Aorta (tissue), 5 donors: ENCODE measurements at regions not wholly inside any gene's neighbourhood (a gene's known extent, or its start where the extent isn't known, plus 50 kb on each side); places are given as distances from the start of the nearest gene placed in this dataset.
"Not testable (repeated sequence)": the region's sequence is repeated elsewhere in the genome, so short reads cannot be mapped to it uniquely, and the experiment has no call there.

Experiments used
- ATAC-seq: fragments of 200-7000 bp; cut with Tn5 transposase; one replicate; pipeline ENCODE4 v1.9.1; 2022; ENCODE audit warnings: moderate library complexity; ENCODE audit not compliant: low FRiP score
- DNase-seq, 2 donors: peaks; one replicate each; pipeline ENCODE4 v3.0.0-alpha.2; 2020
- H3K27ac ChIP-seq, 2 donors: one replicate each; pipeline ENCODE4 v1.5.1; 2013; ENCODE audit warnings: low read length in 2 of 2, mild to moderate bottlenecking in 2 of 2, moderate library complexity in 2 of 2, control low read depth in 1 of 2, inconsistent platforms in 1 of 2, low read depth in 1 of 2
- H3K27me3 ChIP-seq, 2 donors: one replicate each; pipeline ENCODE4 v1.6.1; 2013; ENCODE audit warnings: control low read depth in 1 of 2, low read length in 1 of 2, mild to moderate bottlenecking in 1 of 2, moderate library complexity in 1 of 2; ENCODE audit not compliant: insufficient read depth in 2 of 2, control insufficient read depth in 1 of 2
- H3K36me3 ChIP-seq, 2 donors: one replicate each; pipeline ENCODE4 v1.6.1; 2013; ENCODE audit warnings: control low read depth in 1 of 2, low read length in 1 of 2, mild to moderate bottlenecking in 1 of 2; ENCODE audit not compliant: insufficient read depth in 2 of 2, control insufficient read depth in 1 of 2
- H3K4me1 ChIP-seq, 2 donors: one replicate each; pipeline ENCODE4 v1.6.1; 2013; ENCODE audit warnings: low read length in 2 of 2, control low read depth in 1 of 2, mild to moderate bottlenecking in 1 of 2, moderate library complexity in 1 of 2; ENCODE audit not compliant: insufficient read depth in 2 of 2, control insufficient read depth in 1 of 2
- H3K4me3 ChIP-seq, 2 donors: one replicate each; pipeline ENCODE4 v1.5.1; 2013; ENCODE audit warnings: low read length in 2 of 2, control low read depth in 1 of 2, mild to moderate bottlenecking in 1 of 2
- H3K9me3 ChIP-seq: one replicate; pipeline ENCODE4 v1.6.1; 2013; ENCODE audit warnings: mild to moderate bottlenecking, low read length; ENCODE audit not compliant: control insufficient read depth
- WGBS, 2 donors: extraction: QIAGEN DNeasy Blood & Tissue Kit; methylation state at CpG; one replicate each; pipeline ENCODE4 v1.1.7; 2013; 5-methylcytosine and 5-hydroxymethylcytosine counted together
- intact Hi-C, 2 donors: fragments of 100-400 bp; cut with DNase I; formaldehyde crosslinking; loops; one replicate each; pipeline versions ENCODE4 v1.14.2 to v1.15.0; 2022
- donor health status: healthy with polysubstance abuse.
- donor health status: Bipolar disorder and iron deficiency.
- donor health status: DM: no; HTN: no; CAD: no.
- donor health status: DM: no; HTN: no; CAD: no.
- donor health status: DM: yes; HTN: yes; CAD: no.

GRCh38 chr7:153404124-153404523 lies 644.6 kb downstream of the ACTR3B start:
- no peak overlapping the region for H3K27ac ChIP-seq
- intact Hi-C loops = no loop called here
- ATAC-seq (no peak), DNase-seq (no peak)
- H3K4me3 ChIP-seq = no peak overlapping the region
- WGBS, 2 donors = 75 to 79% methylated on average over 2 of the region's 2 CpGs
- H3K9me3 ChIP-seq = no peaks in the 10 kb centered on the region
- no peaks in the 10 kb centered on the region for H3K4me1 ChIP-seq
- no peaks in the 10 kb centered on the region for H3K36me3 ChIP-seq
- H3K27me3 ChIP-seq = no peaks in the 10 kb centered on the region

- no peak overlapping the region for H3K4me3 ChIP-seq
- WGBS, 2 donors = 87% methylated on average over 9 of the region's 9 CpGs
- ATAC-seq = no peak
- intact Hi-C loops = no loop called here
- no peaks in the 10 kb centered on the region for H3K36me3 ChIP-seq
- DNase-seq = no peak
- H3K27me3 ChIP-seq = no peaks in the 10 kb centered on the region
- H3K27ac ChIP-seq = no peak overlapping the region
- H3K9me3 ChIP-seq = no peaks in the 10 kb centered on the region
- H3K4me1 ChIP-seq = no peaks in the 10 kb centered on the region
Measured at GRCh38 chr7:153404781-153405279, 645.3 kb downstream of the ACTR3B start.

- no peaks in the 10 kb centered on the region for H3K4me1 ChIP-seq
- H3K27ac ChIP-seq = no peak overlapping the region
- WGBS, 2 donors = 76 to 81% methylated on average over 7 of the region's 7 CpGs
- no peaks in the 10 kb centered on the region for H3K27me3 ChIP-seq
- no peak for DNase-seq
- no peaks in the 10 kb centered on the region for H3K9me3 ChIP-seq
- ATAC-seq = no peak
- intact Hi-C loops = no loop called here
- no peak overlapping the region for H3K4me3 ChIP-seq
- no peaks in the 10 kb centered on the region for H3K36me3 ChIP-seq
Measured at GRCh38 chr7:153405704-153406485, 646.3 kb upstream of the DPP6 start.

- no peak overlapping the region for H3K4me3 ChIP-seq
- no peaks in the 10 kb centered on the region for H3K27me3 ChIP-seq
- no peaks in the 10 kb centered on the region for H3K9me3 ChIP-seq
- H3K36me3 ChIP-seq = no peaks in the 10 kb centered on the region
- no peaks in the 10 kb centered on the region for H3K4me1 ChIP-seq
- no peak for DNase-seq
- intact Hi-C loops = no loop called here
- 77 to 78% methylated on average over 6 of the region's 6 CpGs for WGBS, 2 donors
- no peak overlapping the region for H3K27ac ChIP-seq
- ATAC-seq = no peak
Measured at GRCh38 chr7:153406486-153406872, 645.7 kb upstream of the DPP6 start.

- no peaks in the 10 kb centered on the region for H3K36me3 ChIP-seq
- H3K4me1 ChIP-seq = no peaks in the 10 kb centered on the region
- no peaks in the 10 kb centered on the region for H3K27me3 ChIP-seq
- WGBS, 2 donors = 79% methylated on average over 4 of the region's 4 CpGs
- no peak for DNase-seq
- intact Hi-C loops = no loop called here
- ATAC-seq = no peak
- H3K9me3 ChIP-seq = no peaks in the 10 kb centered on the region
- no peak overlapping the region for H3K4me3 ChIP-seq
- no peak overlapping the region for H3K27ac ChIP-seq
Measured at GRCh38 chr7:153407291-153408046, 644.7 kb upstream of the DPP6 start.

GRCh38 chr7:153408360-153409335 lies 643.5 kb upstream of the DPP6 start:
- H3K4me3 ChIP-seq = no peak overlapping the region
- ATAC-seq = no peak
- intact Hi-C loops = no loop called here
- H3K27ac ChIP-seq = no peak overlapping the region
- no peaks in the 10 kb centered on the region for H3K36me3 ChIP-seq
- H3K27me3 ChIP-seq = no peaks in the 10 kb centered on the region
- DNase-seq = no peak
- H3K9me3 ChIP-seq = no peaks in the 10 kb centered on the region
- H3K4me1 ChIP-seq = no peaks in the 10 kb centered on the region
- 68 to 76% methylated on average over 3 of the region's 3 CpGs for WGBS, 2 donors

GRCh38 chr7:153409567-153410342 lies 642.4 kb upstream of the DPP6 start:
- H3K36me3 ChIP-seq, ATAC-seq, H3K4me1 ChIP-seq, intact Hi-C loops, H3K9me3 ChIP-seq, H3K4me3 ChIP-seq, H3K27me3 ChIP-seq, H3K27ac ChIP-seq, DNase-seq: not testable (repeated sequence)
- WGBS, 2 donors = 84 to 90% methylated on average over 10 of the region's 10 CpGs
